GM06990 (cell line): ENCODE measurements at regions not wholly inside any gene's neighbourhood (a gene's known extent, or its start where the extent isn't known, plus 50 kb on each side); places are given as distances from the start of the nearest gene placed in this dataset.

Source experiments
- DNase-seq: peaks from one replicate; pipeline ENCODE4 v3.0.0-alpha.2; 2011; ENCODE audit not compliant: insufficient read length; ENCODE audit errors: extremely low read depth
- H3K27me3 ChIP-seq: replicated peaks from 2 replicates; pipeline ENCODE4 v1.6.0; 2011; ENCODE audit warnings: low read length; ENCODE audit not compliant: control insufficient read depth, insufficient read depth
- H3K36me3 ChIP-seq: 2 replicates; pipeline ENCODE4 v1.5.1; 2011; ENCODE audit warnings: low read length; ENCODE audit not compliant: control insufficient read depth, insufficient read depth
- H3K4me3 ChIP-seq: replicated peaks from 2 replicates; pipeline ENCODE4 v1.5.1; 2011; ENCODE audit warnings: low read depth, mild to moderate bottlenecking, control low read depth, low read length
- CTCF ChIP-seq: IDR thresholded peaks from 2 replicates; pipeline ENCODE4 v1.5.1; 2011; ENCODE audit warnings: low read length, control low read depth, mild to moderate bottlenecking, inconsistent platforms; ENCODE audit not compliant: insufficient read depth, poor library complexity, severe bottlenecking

- no peaks in the 10 kb centered on the region for H3K36me3 ChIP-seq
- no peak overlapping the region for H3K4me3 ChIP-seq
- no peaks in the 10 kb centered on the region; the same call in 1 of the 2 replicates for H3K27me3 ChIP-seq
- peak; percentile 31 for DNase-seq
- TF ChIP-seq CTCF: no peak
These were observed 134.2 kb upstream of the IFNGR1 start for GRCh38 chr6:137353346-137353745.

- Histone ChIP-seq H3K36me3 (no peaks in the 10 kb centered on the region), H3K4me3 (no peak overlapping the region), H3K27me3 (no peaks in the 10 kb centered on the region; the same call in 1 of the 2 replicates)
- no peak for DNase-seq
- TF ChIP-seq CTCF: no peak
These were observed 133.7 kb upstream of the IFNGR1 start for GRCh38 chr6:137352859-137353258.

GRCh38 chr6:137351890-137352289, 132.7 kb upstream of the IFNGR1 start:
- no peak overlapping the region for H3K4me3 ChIP-seq
- H3K36me3 ChIP-seq: no peaks in the 10 kb centered on the region
- DNase-seq: no peak
- no peak for TF ChIP-seq CTCF
- no peaks in the 10 kb centered on the region; the same call in 1 of the 2 replicates for H3K27me3 ChIP-seq

- no peaks in the 10 kb centered on the region for H3K36me3 ChIP-seq
- no peak for TF ChIP-seq CTCF
- no peak for DNase-seq
- no peak overlapping the region for H3K4me3 ChIP-seq
- no peaks in the 10 kb centered on the region; the same call in 1 of the 2 replicates for H3K27me3 ChIP-seq
These were observed 131.7 kb upstream of the IFNGR1 start for GRCh38 chr6:137350857-137351256.

GRCh38 chr6:137349856-137350830, 131.0 kb upstream of the IFNGR1 start:
- Histone ChIP-seq H3K4me3 (no peak overlapping the region), H3K36me3 (no peaks in the 10 kb centered on the region), H3K27me3 (no peaks in the 10 kb centered on the region; the same call in 1 of the 2 replicates)
- no peak for DNase-seq
- TF ChIP-seq CTCF: no peak

GRCh38 chr6:137348777-137349176, 129.6 kb upstream of the IFNGR1 start:
- Histone ChIP-seq H3K4me3 (no peak overlapping the region), H3K27me3 (no peaks in the 10 kb centered on the region; the same call in 1 of the 2 replicates), H3K36me3 (no peaks in the 10 kb centered on the region)
- no peak for DNase-seq
- TF ChIP-seq CTCF: no peak
